Testis (tissue), 2 donors: ENCODE measurements at regions not wholly inside any gene's neighbourhood (a gene's known extent, or its start where the extent isn't known, plus 50 kb on each side); places are given as distances from the start of the nearest gene placed in this dataset.

Experiments used
- DNase-seq: peaks from one replicate; pipeline ENCODE4 v3.0.0-alpha.2; 2019
- H3K27ac ChIP-seq, 2 donors: fragments of 200-600 bp; sonication (generic); one replicate each; pipeline ENCODE4 v1.5.1; 2019
- H3K27me3 ChIP-seq: fragments of 200-600 bp; sonication (generic); one replicate; pipeline ENCODE4 v1.5.1; 2019
- H3K36me3 ChIP-seq: fragments of 200-600 bp; sonication (generic); one replicate; pipeline ENCODE4 v1.5.1; 2017; ENCODE audit warnings: low read depth; ENCODE audit errors: missing control alignments
- H3K4me1 ChIP-seq: fragments of 200-600 bp; sonication (generic); one replicate; pipeline ENCODE4 v1.5.1; 2019
- H3K4me3 ChIP-seq, 2 donors: fragments of 200-600 bp; sonication (generic); one replicate each; pipeline ENCODE4 v1.5.1; 2017 to 2019
- H3K9me3 ChIP-seq: fragments of 200-600 bp; sonication (generic); one replicate; pipeline ENCODE4 v1.5.1; 2017
- CTCF ChIP-seq, 3 experiments: fragments of 450-650 bp in 2 of 3; fragments of 200-600 bp in 1 of 3; sonication (generic) in 1 of 3; IDR thresholded peaks; one replicate each; pipeline ENCODE4 v1.5.1; 2016 to 2019; ENCODE audit warnings: antibody characterized with exemption in 3 of 3, mild to moderate bottlenecking in 2 of 3, moderate library complexity in 1 of 3
- POLR2A ChIP-seq: fragments of 450-650 bp; IDR thresholded peaks from one replicate; pipeline ENCODE4 v1.6.1; 2017; ENCODE audit warnings: antibody characterized with exemption, mild to moderate bottlenecking, moderate library complexity
- WGBS, 2 donors: methylation state at CpG; one replicate each; pipeline ENCODE4 v1.1.5; 2018; 5-methylcytosine and 5-hydroxymethylcytosine counted together
- intact Hi-C: fragments of 100-400 bp; cut with DNase I; formaldehyde crosslinking; loops from one replicate; pipeline ENCODE4 v1.15.1; 2023; ENCODE audit warnings: low total_unique reads

- no peaks in the 10 kb centered on the region for H3K36me3 ChIP-seq
- no peak overlapping the region for H3K27ac ChIP-seq
- H3K4me1 ChIP-seq, result no peaks in the 10 kb centered on the region
- no peak for DNase-seq
- no peaks in the 10 kb centered on the region for H3K9me3 ChIP-seq
- TF ChIP-seq CTCF (IDR thresholded peaks at IDR 0.05), result no peak
- no peak for TF ChIP-seq POLR2A
- 62 to 72% methylated on average over 4 of the region's 4 CpGs for WGBS, 2 donors
- intact Hi-C loops, result no loop called here
- no peak overlapping the region for H3K4me3 ChIP-seq
- no peaks in the 10 kb centered on the region for H3K27me3 ChIP-seq
Measured at GRCh38 chr2:219907011-219907365, 279.6 kb downstream of the SLC4A3 start.

DNA sequence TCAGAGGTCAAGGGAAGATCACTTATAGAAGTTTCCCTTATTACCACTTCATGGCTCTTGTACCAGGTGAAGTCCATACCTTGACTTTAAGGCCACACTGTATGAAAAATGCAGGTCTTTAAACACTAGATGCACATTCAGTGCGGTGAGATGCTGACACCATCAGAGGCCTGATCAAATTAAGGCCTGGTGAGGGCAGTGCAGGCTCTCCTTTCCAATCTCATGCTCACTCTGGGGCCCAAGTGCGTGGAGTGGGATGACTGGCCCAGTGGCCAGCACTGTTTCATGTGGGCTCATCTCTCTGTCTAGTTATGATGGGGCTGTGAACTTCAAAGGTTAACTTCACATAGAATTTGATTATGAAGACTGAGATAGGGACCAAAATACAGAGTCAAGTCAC lies 281.1 kb downstream of the SLC4A3 start:
- intact Hi-C loops, result no loop called here
- TF ChIP-seq CTCF (IDR thresholded peaks at IDR 0.05), result no peak
- TF ChIP-seq POLR2A, result no peak
- Histone ChIP-seq H3K27ac (no peak overlapping the region), H3K4me1 (no peaks in the 10 kb centered on the region), H3K27me3 (no peaks in the 10 kb centered on the region), H3K36me3 (no peaks in the 10 kb centered on the region), H3K9me3 (no peaks in the 10 kb centered on the region), H3K4me3 (no peak overlapping the region)
- no peak for DNase-seq
- 80 to 100% methylated on average over 2 of the region's 2 CpGs for WGBS, 2 donors

- intact Hi-C loops, result no loop called here
- H3K4me3 ChIP-seq, result no peak overlapping the region
- no peaks in the 10 kb centered on the region for H3K27me3 ChIP-seq
- 62 to 77% methylated on average over 4 of the region's 4 CpGs for WGBS, 2 donors
- H3K27ac ChIP-seq, result no peak overlapping the region
- H3K4me1 ChIP-seq, result no peaks in the 10 kb centered on the region
- DNase-seq, result no peak
- TF ChIP-seq POLR2A (no peak), CTCF (IDR thresholded peaks at IDR 0.05) (no peak)
- H3K9me3 ChIP-seq, result no peaks in the 10 kb centered on the region
- H3K36me3 ChIP-seq, result no peaks in the 10 kb centered on the region
Measured at GRCh38 chr2:219911541-219911940, 284.1 kb downstream of the SLC4A3 start.

GRCh38 chr2:219912491-219912921 lies 285.1 kb downstream of the SLC4A3 start:
- H3K27me3 ChIP-seq, result no peaks in the 10 kb centered on the region
- no peak overlapping the region for H3K4me3 ChIP-seq
- no peaks in the 10 kb centered on the region for H3K9me3 ChIP-seq
- no peaks in the 10 kb centered on the region for H3K4me1 ChIP-seq
- intact Hi-C loops, result no loop called here
- no peak overlapping the region for H3K27ac ChIP-seq
- TF ChIP-seq CTCF (IDR thresholded peaks at IDR 0.05) (no peak), POLR2A (no peak)
- peak; percentile 32 for DNase-seq
- 43 to 55% methylated on average over 7 of the region's 7 CpGs for WGBS, 2 donors
- no peaks in the 10 kb centered on the region for H3K36me3 ChIP-seq

GRCh38 chr2:219914577-219914976 lies 287.1 kb downstream of the SLC4A3 start:
- no peaks in the 10 kb centered on the region for H3K9me3 ChIP-seq
- 97 to 100% methylated on average over 5 of the region's 5 CpGs for WGBS, 2 donors
- TF ChIP-seq CTCF (IDR thresholded peaks at IDR 0.05) (no peak), POLR2A (no peak)
- H3K36me3 ChIP-seq, result no peaks in the 10 kb centered on the region
- H3K27ac ChIP-seq, result no peak overlapping the region
- intact Hi-C loops, result no loop called here
- no peaks in the 10 kb centered on the region for H3K4me1 ChIP-seq
- H3K4me3 ChIP-seq, result no peak overlapping the region
- DNase-seq, result no peak
- H3K27me3 ChIP-seq, result no peaks in the 10 kb centered on the region
